Hepatocyte (in vitro differentiated cells): ENCODE measurements at regions not wholly inside any gene's neighbourhood (a gene's known extent, or its start where the extent isn't known, plus 50 kb on each side); places are given as distances from the start of the nearest gene placed in this dataset.

Experiments used
- EZH2phosphoT487 ChIP-seq: fragments of 200-600 bp; sonication (generic); IDR thresholded peaks from one replicate; pipeline ENCODE4 v1.6.1; 2018; ENCODE audit warnings: antibody characterized with exemption, mild to moderate bottlenecking, low read depth, moderate library complexity; ENCODE audit not compliant: unreplicated experiment, severe bottlenecking
- TF ChIP-seq, protein P1 (sequence below): fragments of 200-600 bp; sonication (generic); IDR thresholded peaks from 2 replicates; pipeline ENCODE4 v1.5.1; 2016; ENCODE audit warnings: antibody characterized with exemption, mild to moderate bottlenecking; ENCODE audit not compliant: poor library complexity

- TF ChIP-seq, protein P1, sequence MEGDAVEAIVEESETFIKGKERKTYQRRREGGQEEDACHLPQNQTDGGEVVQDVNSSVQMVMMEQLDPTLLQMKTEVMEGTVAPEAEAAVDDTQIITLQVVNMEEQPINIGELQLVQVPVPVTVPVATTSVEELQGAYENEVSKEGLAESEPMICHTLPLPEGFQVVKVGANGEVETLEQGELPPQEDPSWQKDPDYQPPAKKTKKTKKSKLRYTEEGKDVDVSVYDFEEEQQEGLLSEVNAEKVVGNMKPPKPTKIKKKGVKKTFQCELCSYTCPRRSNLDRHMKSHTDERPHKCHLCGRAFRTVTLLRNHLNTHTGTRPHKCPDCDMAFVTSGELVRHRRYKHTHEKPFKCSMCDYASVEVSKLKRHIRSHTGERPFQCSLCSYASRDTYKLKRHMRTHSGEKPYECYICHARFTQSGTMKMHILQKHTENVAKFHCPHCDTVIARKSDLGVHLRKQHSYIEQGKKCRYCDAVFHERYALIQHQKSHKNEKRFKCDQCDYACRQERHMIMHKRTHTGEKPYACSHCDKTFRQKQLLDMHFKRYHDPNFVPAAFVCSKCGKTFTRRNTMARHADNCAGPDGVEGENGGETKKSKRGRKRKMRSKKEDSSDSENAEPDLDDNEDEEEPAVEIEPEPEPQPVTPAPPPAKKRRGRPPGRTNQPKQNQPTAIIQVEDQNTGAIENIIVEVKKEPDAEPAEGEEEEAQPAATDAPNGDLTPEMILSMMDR = no peak
- no peak for TF ChIP-seq EZH2phosphoT487
These were observed 69.8 kb upstream of the STEAP1B start for GRCh38 chr7:22569586-22570321.
